NCI-H1105 (cell line): ENCODE measurements at regions not wholly inside any gene's neighbourhood (a gene's known extent, or its start where the extent isn't known, plus 50 kb on each side); places are given as distances from the start of the nearest gene placed in this dataset.

Experiments used
- DNase-seq: peaks from one replicate; lab custom pipeline; 2025; lab: John Stamatoyannopoulos, UW

GRCh38 chr15:69658411-69658945 is 205.9 kb downstream of the RPLP1 start:
- DNase-seq: no peak

GRCh38 chr15:69659454-69660050 is 206.9 kb downstream of the RPLP1 start:
- no peak for DNase-seq

GRCh38 chr15:69660114-69660513 is 207.5 kb downstream of the RPLP1 start:
- DNase-seq: no peak

GRCh38 chr15:69660658-69661405 is 208.2 kb downstream of the RPLP1 start:
- no peak for DNase-seq

- DNase-seq: no peak
These were observed 208.8 kb downstream of the RPLP1 start for GRCh38 chr15:69661446-69661845.

- DNase-seq: no peak
These were observed 209.4 kb downstream of the RPLP1 start for GRCh38 chr15:69661871-69662644.

GRCh38 chr15:69662645-69663000 is 210.0 kb downstream of the RPLP1 start:
- DNase-seq: no peak

- DNase-seq: no peak
These were observed 210.8 kb downstream of the RPLP1 start for GRCh38 chr15:69663441-69663840.

GRCh38 chr15:69663982-69664381 is 211.4 kb downstream of the RPLP1 start:
- DNase-seq: no peak

GRCh38 chr15:69664572-69665571 is 212.3 kb downstream of the RPLP1 start:
- DNase-seq: peak; percentile 95

- DNase-seq: no peak
These were observed 213.1 kb downstream of the RPLP1 start for GRCh38 chr15:69665641-69666111.

- no peak for DNase-seq
These were observed 213.8 kb downstream of the RPLP1 start for GRCh38 chr15:69666441-69666882.

GRCh38 chr15:69666921-69667811 is 214.5 kb downstream of the RPLP1 start:
- no peak for DNase-seq

- no peak for DNase-seq
These were observed 215.6 kb downstream of the RPLP1 start for GRCh38 chr15:69668039-69668705.

- DNase-seq: no peak
These were observed 216.3 kb downstream of the RPLP1 start for GRCh38 chr15:69668963-69669362.

GRCh38 chr15:69669446-69669845 is 216.8 kb downstream of the RPLP1 start:
- no peak for DNase-seq

- DNase-seq: no peak
These were observed 220.8 kb downstream of the RPLP1 start for GRCh38 chr15:69673291-69673881.

- DNase-seq: no peak
These were observed 223.1 kb downstream of the RPLP1 start for GRCh38 chr15:69675731-69676130.

- no peak for DNase-seq
These were observed 224.8 kb downstream of the RPLP1 start for GRCh38 chr15:69677403-69677802.
